ENCODE measurements at regions not wholly inside any gene's neighbourhood (a gene's known extent, or its start where the extent isn't known, plus 50 kb on each side); places are given as distances from the start of the nearest gene placed in this dataset.

DNA sequence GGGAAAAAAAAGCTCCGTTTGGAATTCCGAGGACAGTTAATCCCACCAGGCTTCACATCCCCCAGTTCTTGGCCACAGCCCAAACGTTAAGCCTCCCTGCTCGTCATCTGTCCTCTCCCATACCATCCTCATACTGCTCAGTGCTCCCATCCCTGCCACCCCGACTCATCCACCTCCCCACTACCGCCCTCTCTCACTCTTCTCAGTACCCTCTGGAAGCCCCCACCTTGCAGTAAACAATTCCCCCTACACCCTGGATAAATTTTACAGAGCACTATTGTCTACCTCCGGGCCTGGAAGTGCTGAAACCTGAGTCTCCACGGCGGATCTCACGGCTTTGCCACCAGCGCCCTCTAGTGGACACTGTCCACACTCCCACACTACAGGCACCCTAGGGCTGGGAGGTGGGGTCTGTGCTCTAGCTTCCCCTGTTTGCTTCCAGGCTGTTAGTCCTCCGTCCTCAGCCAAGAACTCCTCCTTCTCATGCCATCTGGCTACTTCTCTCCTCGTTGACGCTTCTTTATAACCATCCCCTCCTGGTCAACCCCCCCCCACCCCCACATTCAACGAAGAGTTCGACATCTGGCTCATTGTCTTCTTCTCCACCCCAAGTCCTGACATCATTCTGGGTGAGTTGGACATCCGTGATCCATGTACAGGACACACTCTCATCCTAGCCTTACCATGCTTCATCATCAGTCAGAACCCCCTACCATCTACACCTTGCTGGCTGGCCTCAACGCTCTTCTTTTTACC, 54.5 kb downstream of the RTL9 start:
- TF ChIP-seq EZH2 (IDR thresholded peaks at IDR 0.05; ENCODE audit: borderline replicate concordance, insufficient read depth, low read length, poor library complexity, severe bottlenecking): no peak
- TF ChIP-seq, protein P1, sequence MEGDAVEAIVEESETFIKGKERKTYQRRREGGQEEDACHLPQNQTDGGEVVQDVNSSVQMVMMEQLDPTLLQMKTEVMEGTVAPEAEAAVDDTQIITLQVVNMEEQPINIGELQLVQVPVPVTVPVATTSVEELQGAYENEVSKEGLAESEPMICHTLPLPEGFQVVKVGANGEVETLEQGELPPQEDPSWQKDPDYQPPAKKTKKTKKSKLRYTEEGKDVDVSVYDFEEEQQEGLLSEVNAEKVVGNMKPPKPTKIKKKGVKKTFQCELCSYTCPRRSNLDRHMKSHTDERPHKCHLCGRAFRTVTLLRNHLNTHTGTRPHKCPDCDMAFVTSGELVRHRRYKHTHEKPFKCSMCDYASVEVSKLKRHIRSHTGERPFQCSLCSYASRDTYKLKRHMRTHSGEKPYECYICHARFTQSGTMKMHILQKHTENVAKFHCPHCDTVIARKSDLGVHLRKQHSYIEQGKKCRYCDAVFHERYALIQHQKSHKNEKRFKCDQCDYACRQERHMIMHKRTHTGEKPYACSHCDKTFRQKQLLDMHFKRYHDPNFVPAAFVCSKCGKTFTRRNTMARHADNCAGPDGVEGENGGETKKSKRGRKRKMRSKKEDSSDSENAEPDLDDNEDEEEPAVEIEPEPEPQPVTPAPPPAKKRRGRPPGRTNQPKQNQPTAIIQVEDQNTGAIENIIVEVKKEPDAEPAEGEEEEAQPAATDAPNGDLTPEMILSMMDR (IDR thresholded peaks at IDR 0.05; ENCODE audit: poor library complexity, severe bottlenecking): peak; percentile 63
- TF ChIP-seq SMC3 (conservative IDR thresholded peaks at IDR 0.05; ENCODE audit: poor library complexity): peak; percentile 66
- TF ChIP-seq POLR2AphosphoS5 (IDR thresholded peaks at IDR 0.05): no peak
- no peak for TF ChIP-seq EP300 (conservative IDR thresholded peaks at IDR 0.05; ENCODE audit: poor library complexity, severe bottlenecking)

All from neural cell (in vitro differentiated cells).